GM12872 (cell line): ENCODE measurements at regions not wholly inside any gene's neighbourhood (a gene's known extent, or its start where the extent isn't known, plus 50 kb on each side); places are given as distances from the start of the nearest gene placed in this dataset.

ENCODE experiments used
- CTCF ChIP-seq: IDR thresholded peaks from 3 replicates; pipeline ENCODE4 v1.5.1; 2011; ENCODE audit warnings: low read depth, mild to moderate bottlenecking, low read length, moderate library complexity; ENCODE audit not compliant: insufficient read depth

GRCh38 chr4:106679063-106679462 lies 310.5 kb upstream of the GIMD1 start:
- no peak for TF ChIP-seq CTCF

- no peak for TF ChIP-seq CTCF
These were observed 308.6 kb upstream of the GIMD1 start for GRCh38 chr4:106677213-106677612.

- no peak for TF ChIP-seq CTCF
These were observed 307.8 kb upstream of the GIMD1 start for GRCh38 chr4:106676173-106676921.

- no peak for TF ChIP-seq CTCF
These were observed 303.1 kb upstream of the GIMD1 start for GRCh38 chr4:106671716-106672115.

- TF ChIP-seq CTCF = no peak
These were observed 302.4 kb upstream of the GIMD1 start for GRCh38 chr4:106670976-106671375.

- no peak for TF ChIP-seq CTCF
These were observed 290.8 kb upstream of the GIMD1 start for GRCh38 chr4:106659371-106659770.

GRCh38 chr4:106652095-106652494 lies 283.5 kb upstream of the GIMD1 start:
- TF ChIP-seq CTCF = no peak

GRCh38 chr4:106650701-106651100 lies 282.1 kb upstream of the GIMD1 start:
- no peak for TF ChIP-seq CTCF
